Keratinocyte (primary cell): ENCODE measurements at regions not wholly inside any gene's neighbourhood (a gene's known extent, or its start where the extent isn't known, plus 50 kb on each side); places are given as distances from the start of the nearest gene placed in this dataset.

ENCODE experiments used
- DNase-seq: peaks from one replicate; pipeline ENCODE4 v3.0.0-alpha.2; 2011; ENCODE audit warnings: low read depth, missing footprints, low spot score
- FAIRE-seq: peaks from 2 replicates; lab custom pipeline; 2011; peaks lifted over from hg19 to GRCh38; lab: Jason Lieb, UNC
- H2AFZ ChIP-seq: 2 replicates; pipeline ENCODE4 v1.6.0; 2012; ENCODE audit warnings: low read length, control low read depth, inconsistent platforms; ENCODE audit not compliant: control insufficient read depth
- H3K27ac ChIP-seq: 2 replicates; pipeline ENCODE4 v1.5.1; 2011; ENCODE audit warnings: low read length; ENCODE audit not compliant: control insufficient read depth, insufficient read depth
- H3K27me3 ChIP-seq: 3 replicates; pipeline ENCODE4 v1.6.0; 2011; ENCODE audit warnings: low read length; ENCODE audit not compliant: control insufficient read depth, insufficient read depth; ENCODE audit errors: extremely low read depth
- H3K36me3 ChIP-seq, 2 experiments: 2 replicates in 1 of 2; 3 replicates in 1 of 2; pipeline ENCODE4 v1.5.1; 2011; ENCODE audit warnings: low read length in 2 of 2, mild to moderate bottlenecking in 1 of 2; ENCODE audit not compliant: control insufficient read depth in 2 of 2, insufficient read depth in 2 of 2; ENCODE audit errors: extremely low read depth in 1 of 2
- H3K4me1 ChIP-seq: 3 replicates; pipeline ENCODE4 v1.5.1; 2011; ENCODE audit warnings: low read length; ENCODE audit not compliant: control insufficient read depth, insufficient read depth; ENCODE audit errors: extremely low read depth
- H3K4me2 ChIP-seq: 3 replicates; pipeline ENCODE4 v1.6.0; 2011; ENCODE audit warnings: low read depth, low read length; ENCODE audit not compliant: control insufficient read depth, insufficient read depth; ENCODE audit errors: extremely low read depth
- H3K4me3 ChIP-seq, 3 experiments: fragments of 200-600 bp in 1 of 3; sonication (generic) in 1 of 3; 2 replicates in 2 of 3; 3 replicates in 1 of 3; pipeline ENCODE4 v1.5.1; 2011 to 2016; ENCODE audit warnings: low read length in 3 of 3, mild to moderate bottlenecking in 3 of 3, control low read depth in 2 of 3, inconsistent platforms in 1 of 3, low read depth in 1 of 3, mixed read lengths in 1 of 3, mixed run types in 1 of 3, moderate library complexity in 1 of 3; ENCODE audit not compliant: control insufficient read depth in 2 of 3, insufficient read depth in 2 of 3; ENCODE audit errors: extremely low read depth in 1 of 3
- H3K79me2 ChIP-seq: 2 replicates; pipeline ENCODE4 v1.6.0; 2012; ENCODE audit warnings: low read length; ENCODE audit not compliant: control insufficient read depth, insufficient read depth
- H3K9ac ChIP-seq: 3 replicates; pipeline ENCODE4 v1.6.0; 2011; ENCODE audit warnings: low read length; ENCODE audit not compliant: control insufficient read depth, insufficient read depth; ENCODE audit errors: extremely low read depth
- H3K9me1 ChIP-seq: 3 replicates; pipeline ENCODE4 v1.6.0; 2011; ENCODE audit warnings: low read length; ENCODE audit not compliant: control insufficient read depth, insufficient read depth; ENCODE audit errors: extremely low read depth
- H3K9me3 ChIP-seq: 2 replicates; pipeline ENCODE4 v1.5.1; 2012; ENCODE audit warnings: low read depth, low read length; ENCODE audit not compliant: control insufficient read depth
- H4K20me1 ChIP-seq: 3 replicates; pipeline ENCODE4 v1.6.0; 2011; ENCODE audit warnings: low read length; ENCODE audit not compliant: control insufficient read depth, insufficient read depth; ENCODE audit errors: extremely low read depth
- EZH2 ChIP-seq: IDR thresholded peaks from one replicate; pipeline ENCODE4 v1.6.1; 2012; ENCODE audit warnings: inconsistent platforms, mild to moderate bottlenecking, low read length, moderate library complexity
- dilution Hi-C: fragments of 300-500 bp; cut with MboI; formaldehyde crosslinking; loops from one replicate; pipeline ENCODE4 v1.7.0; 2020; ENCODE audit warnings: low sequenced_read_pairs; ENCODE audit not compliant: extremely low pct_ligation_motif_present
- TF ChIP-seq, protein P1 (sequence below), 3 experiments: IDR thresholded peaks in 1 of 3; conservative IDR thresholded peaks in 1 of 3; optimal IDR thresholded peaks in 1 of 3; 2 replicates in 2 of 3; 3 replicates in 1 of 3; pipeline versions ENCODE3 to v1.5.1; 2011; ENCODE audit warnings: low read length in 3 of 3, mild to moderate bottlenecking in 3 of 3, moderate library complexity in 2 of 3, control low read depth in 1 of 3, inconsistent platforms in 1 of 3; ENCODE audit not compliant: insufficient read depth in 2 of 3; ENCODE audit errors: extremely low read depth in 1 of 3

DNA sequence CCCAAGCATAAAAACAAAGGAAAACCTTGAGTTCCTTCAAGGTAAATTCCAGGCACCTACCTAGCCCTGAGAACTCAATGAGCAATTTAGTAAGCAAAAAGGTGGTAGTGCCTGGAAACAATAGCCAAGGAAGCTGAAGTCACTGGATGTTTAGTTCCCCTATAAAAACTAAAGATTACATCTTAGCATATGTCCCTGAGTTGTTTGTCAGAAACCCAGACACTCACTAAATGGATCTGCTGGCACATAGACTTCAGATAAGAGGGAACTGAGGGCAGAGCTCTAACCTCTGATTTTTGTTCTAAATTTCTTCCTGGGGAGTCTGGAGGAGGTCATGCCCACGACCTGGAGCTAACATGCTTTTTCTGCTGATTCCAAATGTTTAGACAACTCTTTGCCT, 532.8 kb upstream of the SALL1 start:
- H3K4me3 ChIP-seq: no peak overlapping the region
- H3K9me1 ChIP-seq: no peaks in the 10 kb centered on the region
- no peaks in the 10 kb centered on the region for H4K20me1 ChIP-seq
- H3K4me1 ChIP-seq: no peaks in the 10 kb centered on the region
- TF ChIP-seq, protein P1, sequence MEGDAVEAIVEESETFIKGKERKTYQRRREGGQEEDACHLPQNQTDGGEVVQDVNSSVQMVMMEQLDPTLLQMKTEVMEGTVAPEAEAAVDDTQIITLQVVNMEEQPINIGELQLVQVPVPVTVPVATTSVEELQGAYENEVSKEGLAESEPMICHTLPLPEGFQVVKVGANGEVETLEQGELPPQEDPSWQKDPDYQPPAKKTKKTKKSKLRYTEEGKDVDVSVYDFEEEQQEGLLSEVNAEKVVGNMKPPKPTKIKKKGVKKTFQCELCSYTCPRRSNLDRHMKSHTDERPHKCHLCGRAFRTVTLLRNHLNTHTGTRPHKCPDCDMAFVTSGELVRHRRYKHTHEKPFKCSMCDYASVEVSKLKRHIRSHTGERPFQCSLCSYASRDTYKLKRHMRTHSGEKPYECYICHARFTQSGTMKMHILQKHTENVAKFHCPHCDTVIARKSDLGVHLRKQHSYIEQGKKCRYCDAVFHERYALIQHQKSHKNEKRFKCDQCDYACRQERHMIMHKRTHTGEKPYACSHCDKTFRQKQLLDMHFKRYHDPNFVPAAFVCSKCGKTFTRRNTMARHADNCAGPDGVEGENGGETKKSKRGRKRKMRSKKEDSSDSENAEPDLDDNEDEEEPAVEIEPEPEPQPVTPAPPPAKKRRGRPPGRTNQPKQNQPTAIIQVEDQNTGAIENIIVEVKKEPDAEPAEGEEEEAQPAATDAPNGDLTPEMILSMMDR (optimal IDR thresholded peaks at IDR 0.05 in 1 of 3, IDR thresholded peaks at IDR 0.05 in 1 of 3, conservative IDR thresholded peaks at IDR 0.05 in 1 of 3; ENCODE audit: extremely low read depth in 1 of 3, insufficient read depth in 2 of 3, low read length in 3 of 3): no peak
- no peak for TF ChIP-seq EZH2
- no peaks in the 10 kb centered on the region for H3K36me3 ChIP-seq
- H3K9me3 ChIP-seq: no peaks in the 10 kb centered on the region
- H3K79me2 ChIP-seq: no peaks in the 10 kb centered on the region
- H3K27ac ChIP-seq: no peak overlapping the region
- no peak overlapping the region for H2AFZ ChIP-seq
- H3K27me3 ChIP-seq: no peaks in the 10 kb centered on the region
- dilution Hi-C loops: no loop called here
- no peak for DNase-seq
- H3K9ac ChIP-seq: no peak overlapping the region
- FAIRE-seq: no peak
- no peak overlapping the region for H3K4me2 ChIP-seq

DNA sequence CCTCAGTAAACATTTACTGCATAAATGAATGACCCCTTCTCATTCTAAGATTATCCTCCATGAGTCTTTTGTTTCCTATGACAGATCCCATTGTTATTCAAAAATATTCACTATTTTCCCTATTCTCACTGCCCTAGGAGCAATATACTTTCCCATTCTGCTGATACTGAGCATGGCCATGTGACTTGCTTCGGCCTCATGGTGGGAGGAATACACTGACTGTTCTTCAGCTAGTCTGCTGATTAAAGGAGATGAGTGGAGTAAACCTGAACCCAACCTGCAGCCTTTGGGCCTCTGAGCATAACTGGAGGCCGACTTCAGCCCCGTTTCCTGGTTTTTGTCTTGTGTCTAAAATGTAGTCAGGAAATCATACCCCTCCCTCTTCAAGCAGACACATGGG, 531.8 kb upstream of the SALL1 start:
- Histone ChIP-seq H3K9me3 (no peaks in the 10 kb centered on the region), H3K27me3 (no peaks in the 10 kb centered on the region), H3K4me2 (no peak overlapping the region), H3K9ac (no peak overlapping the region), H3K79me2 (no peaks in the 10 kb centered on the region), H3K9me1 (no peaks in the 10 kb centered on the region), H4K20me1 (no peaks in the 10 kb centered on the region), H3K36me3 (no peaks in the 10 kb centered on the region), H2AFZ (no peak overlapping the region), H3K27ac (no peak overlapping the region), H3K4me3 (no peak overlapping the region), H3K4me1 (no peaks in the 10 kb centered on the region)
- TF ChIP-seq, protein P1 (optimal IDR thresholded peaks at IDR 0.05 in 1 of 3, IDR thresholded peaks at IDR 0.05 in 1 of 3, conservative IDR thresholded peaks at IDR 0.05 in 1 of 3; ENCODE audit: extremely low read depth in 1 of 3, insufficient read depth in 2 of 3, low read length in 3 of 3): no peak
- no peak for TF ChIP-seq EZH2
- no peak for FAIRE-seq
- dilution Hi-C loops: no loop called here
- no peak for DNase-seq
